PC-9 (cell line): ENCODE measurements at regions not wholly inside any gene's neighbourhood (a gene's known extent, or its start where the extent isn't known, plus 50 kb on each side); places are given as distances from the start of the nearest gene placed in this dataset.

ENCODE experiments used
- BruUV-seq: library from RNA; stranded (reverse); fragments of 400-500 nt; replicated peaks from 2 replicates; lab custom pipeline; 2021; lab: Mats Ljungman, UMichigan
- CTCF ChIA-PET: fragments of 300-600 bp; sonication (Branson Sonifier 250); formaldehyde crosslinking; loops from one replicate; lab custom pipeline; 2022; ENCODE audit warnings: antibody characterized with exemption; lab: Charles Lee
- POLR2A ChIA-PET: fragments of 300-600 bp; sonication (Branson Sonifier 250); formaldehyde crosslinking; loops from one replicate; lab custom pipeline; 2022; ENCODE audit warnings: antibody characterized with exemption; ENCODE audit not compliant: unreplicated experiment; lab: Charles Lee
- DNase-seq, 2 experiments: peaks; one replicate each; pipeline versions ENCODE4 v3.0.0 to v3.0.0-alpha.2; 2015 to 2022; ENCODE audit warnings: mixed read lengths in 1 of 2
- H2AFZ ChIP-seq: fragments of 200-600 bp; sonication (generic); 2 replicates; pipeline ENCODE4 v1.8.1; 2017; ENCODE audit warnings: antibody characterized with exemption
- H3F3A ChIP-seq: fragments of 200-600 bp; sonication (generic); 2 replicates; pipeline ENCODE4 v1.8.1; 2017; ENCODE audit warnings: antibody characterized with exemption, mild to moderate bottlenecking, low read depth; ENCODE audit not compliant: insufficient read depth
- H3K27ac ChIP-seq: fragments of 200-600 bp; sonication (generic); 2 replicates; pipeline ENCODE4 v1.6.1; 2016; ENCODE audit warnings: mixed run types
- H3K27me3 ChIP-seq: fragments of 200-600 bp; sonication (generic); 2 replicates; pipeline ENCODE4 v1.6.1; 2016; ENCODE audit warnings: low read depth, mixed run types; ENCODE audit not compliant: insufficient read depth
- H3K36me3 ChIP-seq: fragments of 200-600 bp; sonication (generic); 2 replicates; pipeline ENCODE4 v1.6.1; 2016; ENCODE audit warnings: low read depth, mixed run types
- H3K4me1 ChIP-seq: fragments of 200-600 bp; sonication (generic); replicated peaks from 2 replicates; pipeline ENCODE4 v1.6.1; 2016; ENCODE audit warnings: mixed run types; ENCODE audit not compliant: insufficient read depth
- H3K4me2 ChIP-seq: fragments of 200-600 bp; sonication (generic); 2 replicates; pipeline ENCODE4 v1.6.1; 2017; ENCODE audit warnings: mixed run types
- H3K4me3 ChIP-seq: fragments of 200-600 bp; sonication (generic); 2 replicates; pipeline ENCODE4 v1.6.1; 2016; ENCODE audit warnings: mixed run types
- H3K79me2 ChIP-seq: fragments of 200-600 bp; sonication (generic); 2 replicates; pipeline ENCODE4 v1.6.1; 2017; ENCODE audit warnings: low read depth, mixed run types
- H3K9me2 ChIP-seq: fragments of 200-600 bp; sonication (generic); 2 replicates; pipeline ENCODE4 v1.8.1; 2017; ENCODE audit warnings: mild to moderate bottlenecking; ENCODE audit not compliant: insufficient read depth
- H3K9me3 ChIP-seq: fragments of 200-600 bp; sonication (generic); 2 replicates; pipeline ENCODE4 v1.8.1; 2016; ENCODE audit warnings: low read depth; ENCODE audit not compliant: insufficient read depth
- H4K20me1 ChIP-seq: fragments of 200-600 bp; sonication (generic); 2 replicates; pipeline ENCODE4 v1.8.1; 2017; ENCODE audit not compliant: insufficient read depth
- CTCF ChIP-seq: fragments of 200-600 bp; sonication (generic); conservative IDR thresholded peaks from 2 replicates; pipeline ENCODE4 v1.6.1; 2017; ENCODE audit warnings: mixed run types, antibody characterized with exemption, mild to moderate bottlenecking, moderate library complexity
- EZH2 ChIP-seq: fragments of 200-600 bp; sonication (generic); IDR thresholded peaks from 2 replicates; pipeline ENCODE4 v1.8.0; 2017; ENCODE audit warnings: antibody characterized with exemption, low read depth
- intact Hi-C: fragments of 100-400 bp; cut with micrococcal nuclease; formaldehyde crosslinking; loops from one replicate; pipeline ENCODE4 v1.10.0; 2022; ENCODE audit not compliant: unreplicated experiment

GRCh38 chr1:234980291-234980644 is 148.4 kb downstream of the TOMM20 start:
- TF ChIP-seq EZH2 = no peak
- TF ChIP-seq CTCF = no peak

GRCh38 chr1:234979296-234980279 is 149.0 kb downstream of the TOMM20 start:
- Histone ChIP-seq H3K79me2 (peaks cover 17% of the 10 kb centered on the region), H3K9me3 (no peaks in the 10 kb centered on the region), H3K9me2 (no peaks in the 10 kb centered on the region), H3K27ac (peak overlapping the region; percentile 99), H3K4me3 (peak overlapping the region; percentile 24; the same call in 1 of the 2 replicates), H3K4me2 (peak overlapping the region; percentile 68), H3K36me3 (no peaks in the 10 kb centered on the region), H3K27me3 (no peaks in the 10 kb centered on the region), H2AFZ (no peak overlapping the region), H4K20me1 (no peaks in the 10 kb centered on the region), H3F3A (peaks cover 82% of the 10 kb centered on the region), H3K4me1 (peaks cover 99% of the 10 kb centered on the region)
- DNase-seq = no peak
- POLR2A ChIA-PET = interaction anchor here (0.6 to 1.4 kb wide), 10 partner anchors 8 to 376 kb away, joined by 3 to 9 read pairs (median 4); no protein-coding TSS in a partner anchor
- BruUV-seq = no TSS peak
- TF ChIP-seq CTCF = no peak
- TF ChIP-seq EZH2 = no peak
- intact Hi-C loops = loop anchor here (1.0 to 5.0 kb wide), 5 partner anchors 18 to 322 kb away; no protein-coding TSS in a partner anchor
- CTCF ChIA-PET = interaction anchor here (0.5 to 1.7 kb wide), 4 partner anchors 32 to 481 kb away, joined by 3 to 4 read pairs (median 3); no protein-coding TSS in a partner anchor

More at GRCh38 chr1:234980291-234980644, 148.4 kb downstream of the TOMM20 start:
- H3K4me3 ChIP-seq = peak overlapping the region; percentile 24; the same call in 1 of the 2 replicates
- H3K9me2 ChIP-seq = no peaks in the 10 kb centered on the region
- peak overlapping the region; percentile 99 for H3K27ac ChIP-seq
- H3K4me1 ChIP-seq = peaks cover 100% of the 10 kb centered on the region
- H3F3A ChIP-seq = peaks cover 78% of the 10 kb centered on the region
- no peak for DNase-seq
- H2AFZ ChIP-seq = no peak overlapping the region
- H3K79me2 ChIP-seq = peaks cover 17% of the 10 kb centered on the region
- no peaks in the 10 kb centered on the region for H3K27me3 ChIP-seq
- H3K36me3 ChIP-seq = no peaks in the 10 kb centered on the region
- intact Hi-C loops = loop anchor here (1.0 kb wide), 4 partner anchors 17 to 256 kb away; no protein-coding TSS in a partner anchor
- BruUV-seq = no TSS peak
- H3K4me2 ChIP-seq = peak overlapping the region; percentile 68
- CTCF ChIA-PET = interaction anchor here (1.3 kb wide), 1 partner anchor 481 kb away, joined by 3 read pairs; no protein-coding TSS in a partner anchor
- POLR2A ChIA-PET = interaction anchor here (0.6 to 1.4 kb wide), 6 partner anchors 17 to 321 kb away, joined by 3 to 5 read pairs (median 4); no protein-coding TSS in a partner anchor
- H3K9me3 ChIP-seq = no peaks in the 10 kb centered on the region
- H4K20me1 ChIP-seq = no peaks in the 10 kb centered on the region
